ENCODE measurements at regions not wholly inside any gene's neighbourhood (a gene's known extent, or its start where the extent isn't known, plus 50 kb on each side); places are given as distances from the start of the nearest gene placed in this dataset.

DNA sequence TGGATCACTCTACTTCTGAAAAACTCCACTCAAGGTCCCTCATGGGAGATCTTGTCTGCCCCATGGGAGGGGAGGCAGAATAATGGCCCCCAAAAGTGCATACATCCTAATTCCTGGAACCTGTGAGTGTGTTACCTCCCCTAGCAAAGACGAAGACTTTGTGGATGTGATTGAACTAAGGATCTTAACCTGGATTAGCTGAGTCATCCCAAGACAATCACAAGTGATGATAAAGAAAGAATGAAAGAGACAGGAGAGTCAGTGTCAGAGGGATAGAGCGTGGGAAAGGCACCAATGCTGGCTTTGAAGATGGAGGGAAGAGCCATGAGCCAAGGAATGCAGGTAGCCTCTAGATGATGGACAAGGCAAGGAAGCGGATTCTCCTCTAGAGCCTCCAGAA is 374.7 kb upstream of the DYNLRB2 start:
- no peaks in the 10 kb centered on the region for H3K9me3 Mint-ChIP-seq

DNA sequence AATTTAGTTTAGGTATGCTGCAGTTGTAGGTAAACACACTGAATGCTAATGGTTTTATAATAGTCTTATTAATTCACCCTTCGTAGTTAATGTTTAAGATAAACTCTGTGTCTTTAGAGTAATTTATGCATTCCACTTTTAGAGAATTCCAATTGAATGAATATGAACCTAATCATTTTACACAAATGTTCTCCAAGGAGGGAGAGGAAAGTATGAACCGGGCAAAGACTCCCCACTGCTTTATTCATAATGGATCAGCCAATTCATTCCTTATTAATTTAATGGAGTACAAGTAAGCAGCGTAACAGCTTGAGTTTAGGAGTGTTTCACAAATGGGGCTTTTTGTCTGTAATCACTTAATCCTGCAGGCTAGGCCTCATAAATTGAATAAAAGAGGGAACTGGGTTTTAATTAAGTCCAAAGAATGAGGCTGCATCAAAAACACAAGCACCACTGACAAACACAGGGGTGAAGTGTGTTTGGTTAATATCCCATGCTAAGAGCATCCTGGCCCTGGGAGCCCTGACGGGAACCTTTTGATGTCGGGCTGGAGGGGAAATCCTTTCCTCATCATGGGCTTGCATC is 375.7 kb upstream of the DYNLRB2 start:
- H3K4me1 ChIP-seq (ENCODE audit: insufficient read depth, low read length): no peaks in the 10 kb centered on the region
- Mint-ChIP-seq H3K27ac (no peak overlapping the region), H3K36me3 (ENCODE audit: low read depth) (no peaks in the 10 kb centered on the region), H3K27me3 (peaks cover 5% of the 10 kb centered on the region), H3K9me3 (no peaks in the 10 kb centered on the region), H3K4me1 (ENCODE audit: low read depth) (no peaks in the 10 kb centered on the region), H3K4me3 (no peak overlapping the region)
- ATAC-seq (ENCODE audit: poor library complexity) (no peak), DNase-seq (no peak)
- ChIA-PET CTCF (no interaction called here), POLR2A (no interaction called here)
- H3K4me3 ChIP-seq (ENCODE audit: low read length): no peak overlapping the region
- intact Hi-C loops (cut with DNase I, micrococcal nuclease): no loop called here
- no peaks in the 10 kb centered on the region for H3K36me3 ChIP-seq (ENCODE audit: insufficient read depth, low read length)
- no peak overlapping the region for H3K27ac ChIP-seq (ENCODE audit: low read depth in 1 of 2, low read length in 2 of 2)
- H3K27me3 ChIP-seq (ENCODE audit: control insufficient read depth in 1 of 2, insufficient read depth in 2 of 2, low read length in 2 of 2): peaks cover 0 to 2% of the 10 kb centered on the region in 2 experiments
- TF ChIP-seq, protein P1, sequence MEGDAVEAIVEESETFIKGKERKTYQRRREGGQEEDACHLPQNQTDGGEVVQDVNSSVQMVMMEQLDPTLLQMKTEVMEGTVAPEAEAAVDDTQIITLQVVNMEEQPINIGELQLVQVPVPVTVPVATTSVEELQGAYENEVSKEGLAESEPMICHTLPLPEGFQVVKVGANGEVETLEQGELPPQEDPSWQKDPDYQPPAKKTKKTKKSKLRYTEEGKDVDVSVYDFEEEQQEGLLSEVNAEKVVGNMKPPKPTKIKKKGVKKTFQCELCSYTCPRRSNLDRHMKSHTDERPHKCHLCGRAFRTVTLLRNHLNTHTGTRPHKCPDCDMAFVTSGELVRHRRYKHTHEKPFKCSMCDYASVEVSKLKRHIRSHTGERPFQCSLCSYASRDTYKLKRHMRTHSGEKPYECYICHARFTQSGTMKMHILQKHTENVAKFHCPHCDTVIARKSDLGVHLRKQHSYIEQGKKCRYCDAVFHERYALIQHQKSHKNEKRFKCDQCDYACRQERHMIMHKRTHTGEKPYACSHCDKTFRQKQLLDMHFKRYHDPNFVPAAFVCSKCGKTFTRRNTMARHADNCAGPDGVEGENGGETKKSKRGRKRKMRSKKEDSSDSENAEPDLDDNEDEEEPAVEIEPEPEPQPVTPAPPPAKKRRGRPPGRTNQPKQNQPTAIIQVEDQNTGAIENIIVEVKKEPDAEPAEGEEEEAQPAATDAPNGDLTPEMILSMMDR (IDR thresholded peaks at IDR 0.05): no peak
- no peaks in the 10 kb centered on the region for H3K9me3 ChIP-seq (ENCODE audit: control insufficient read depth in 1 of 2, insufficient read depth in 1 of 2, low read length in 2 of 2)

More for the DNA sequence above, 374.7 kb upstream of the DYNLRB2 start:
- no peaks in the 10 kb centered on the region for H3K36me3 Mint-ChIP-seq (ENCODE audit: low read depth)
- Histone ChIP-seq H3K4me3 (ENCODE audit: low read length) (no peak overlapping the region), H3K27me3 (ENCODE audit: control insufficient read depth in 1 of 2, insufficient read depth in 2 of 2, low read length in 2 of 2) (peaks cover 0 to 2% of the 10 kb centered on the region in 2 experiments), H3K27ac (ENCODE audit: low read depth in 1 of 2, low read length in 2 of 2) (no peak overlapping the region), H3K9me3 (ENCODE audit: control insufficient read depth in 1 of 2, insufficient read depth in 1 of 2, low read length in 2 of 2) (no peaks in the 10 kb centered on the region), H3K4me1 (ENCODE audit: insufficient read depth, low read length) (no peaks in the 10 kb centered on the region), H3K36me3 (ENCODE audit: insufficient read depth, low read length) (no peaks in the 10 kb centered on the region)
- TF ChIP-seq, protein P1 (IDR thresholded peaks at IDR 0.05): no peak
- H3K4me3 Mint-ChIP-seq: no peak overlapping the region
- H3K27ac Mint-ChIP-seq: no peak overlapping the region
- DNase-seq (no peak), ATAC-seq (ENCODE audit: poor library complexity) (no peak)
- ChIA-PET POLR2A (no interaction called here), CTCF (no interaction called here)
- no peaks in the 10 kb centered on the region for H3K4me1 Mint-ChIP-seq (ENCODE audit: low read depth)
- H3K27me3 Mint-ChIP-seq: peaks cover 5% of the 10 kb centered on the region
- intact Hi-C loops (cut with DNase I, micrococcal nuclease): no loop called here

DNA sequence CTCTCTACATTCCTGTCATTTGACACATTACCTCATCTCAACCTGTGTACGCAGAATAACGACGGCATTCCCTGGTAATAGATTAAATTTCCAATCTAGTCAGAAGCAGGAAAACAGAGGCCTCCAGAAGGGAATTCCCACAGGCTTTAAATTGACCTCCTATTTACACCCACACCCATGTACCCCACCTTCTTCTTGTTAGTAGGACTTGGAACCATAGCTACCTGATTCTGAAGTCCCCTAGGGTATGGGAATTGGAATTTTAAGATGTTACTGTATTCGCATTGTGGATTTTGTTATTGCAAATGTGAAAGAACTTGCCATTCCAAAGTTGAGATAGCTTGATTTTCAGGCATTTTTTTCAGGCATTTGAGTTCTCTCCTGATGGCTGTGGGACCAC is 377.5 kb upstream of the DYNLRB2 start:
- intact Hi-C loops (cut with DNase I, micrococcal nuclease): no loop called here
- no peaks in the 10 kb centered on the region for H3K36me3 Mint-ChIP-seq (ENCODE audit: low read depth)
- H3K4me3 ChIP-seq (ENCODE audit: low read length): no peak overlapping the region
- H3K36me3 ChIP-seq (ENCODE audit: insufficient read depth, low read length): no peaks in the 10 kb centered on the region
- H3K27me3 ChIP-seq (ENCODE audit: control insufficient read depth in 1 of 2, insufficient read depth in 2 of 2, low read length in 2 of 2): peaks cover 0 to 2% of the 10 kb centered on the region in 2 experiments
- H3K4me1 ChIP-seq (ENCODE audit: insufficient read depth, low read length): no peaks in the 10 kb centered on the region
- POLR2A ChIA-PET: no interaction called here
- DNase-seq (no peak), ATAC-seq (ENCODE audit: poor library complexity) (no peak)
- no peaks in the 10 kb centered on the region for H3K4me1 Mint-ChIP-seq (ENCODE audit: low read depth)
- no peaks in the 10 kb centered on the region for H3K9me3 Mint-ChIP-seq
- no peak overlapping the region for H3K4me3 Mint-ChIP-seq
- CTCF ChIA-PET: no interaction called here
- no peak overlapping the region for H3K27ac ChIP-seq (ENCODE audit: low read depth in 1 of 2, low read length in 2 of 2)
- H3K9me3 ChIP-seq (ENCODE audit: control insufficient read depth in 1 of 2, insufficient read depth in 1 of 2, low read length in 2 of 2): no peaks in the 10 kb centered on the region
- TF ChIP-seq, protein P1 (IDR thresholded peaks at IDR 0.05): no peak
- no peak overlapping the region for H3K27ac Mint-ChIP-seq
- no peaks in the 10 kb centered on the region for H3K27me3 Mint-ChIP-seq

Measured in CD4-positive, alpha-beta T cell (primary cell).